Activated CD4-positive, CD25-positive, alpha-beta regulatory T cell (primary cell): ENCODE measurements at regions not wholly inside any gene's neighbourhood (a gene's known extent, or its start where the extent isn't known, plus 50 kb on each side); places are given as distances from the start of the nearest gene placed in this dataset.
A peak's percentile ranks its signal among the peaks of the same experiment; 100 is the strongest.

ENCODE experiments used
- DNase-seq, 4 experiments: peaks; one replicate each; lab custom pipeline; 2025; lab: John Stamatoyannopoulos, UW

DNA sequence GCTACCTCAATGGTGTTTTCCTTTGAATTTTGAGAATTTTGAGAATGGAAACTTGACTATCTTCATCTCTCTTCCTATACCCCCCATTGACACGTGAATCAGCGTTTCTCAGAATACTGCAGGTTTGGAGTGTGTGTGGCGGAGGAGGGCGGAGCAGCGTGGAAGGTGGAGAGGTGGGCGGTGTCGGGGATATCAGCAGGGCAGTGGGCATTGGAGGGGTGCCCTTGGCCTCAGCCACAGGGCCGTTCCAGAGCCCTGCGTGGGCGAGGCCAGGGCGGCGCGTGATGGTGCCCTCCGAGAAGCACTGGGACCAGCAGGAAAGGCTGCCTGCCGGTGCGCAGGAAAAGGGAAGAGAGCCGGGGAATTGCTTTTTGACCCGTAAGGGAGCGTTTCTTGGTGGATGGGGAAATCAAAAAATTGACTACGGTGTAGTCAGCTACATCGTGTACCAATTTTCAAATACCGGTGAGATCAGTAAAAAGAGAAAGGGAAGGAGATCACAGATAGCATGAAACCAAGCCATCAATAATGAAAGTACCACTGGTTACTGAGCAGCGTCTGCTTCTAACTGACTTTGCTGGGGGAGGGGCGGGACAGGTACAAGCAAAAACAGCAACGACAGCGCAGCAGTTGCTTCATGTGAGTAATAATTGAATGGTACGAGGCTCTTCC lies 82.7 kb upstream of the DUSP22 start:
- DNase-seq = peak; percentile 17 to 68 (median 44)

DNA sequence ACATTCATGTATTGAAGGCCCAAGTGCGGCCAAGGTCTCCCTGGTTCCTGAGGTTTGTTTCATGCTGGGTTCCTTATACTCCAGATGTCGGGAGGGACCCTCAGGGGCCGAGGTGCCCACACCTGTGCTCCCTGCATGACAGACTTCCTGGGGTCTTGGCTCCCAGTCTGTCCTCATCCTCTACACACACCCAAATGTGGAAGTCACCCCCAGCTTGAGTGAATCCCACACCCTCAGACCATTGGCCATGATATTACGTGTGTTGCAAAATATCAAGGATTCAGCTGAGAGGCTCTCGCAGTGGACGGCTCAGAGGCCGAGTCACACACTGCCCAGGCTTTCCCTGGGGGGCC lies 82.2 kb upstream of the DUSP22 start:
- no peak for DNase-seq

DNA sequence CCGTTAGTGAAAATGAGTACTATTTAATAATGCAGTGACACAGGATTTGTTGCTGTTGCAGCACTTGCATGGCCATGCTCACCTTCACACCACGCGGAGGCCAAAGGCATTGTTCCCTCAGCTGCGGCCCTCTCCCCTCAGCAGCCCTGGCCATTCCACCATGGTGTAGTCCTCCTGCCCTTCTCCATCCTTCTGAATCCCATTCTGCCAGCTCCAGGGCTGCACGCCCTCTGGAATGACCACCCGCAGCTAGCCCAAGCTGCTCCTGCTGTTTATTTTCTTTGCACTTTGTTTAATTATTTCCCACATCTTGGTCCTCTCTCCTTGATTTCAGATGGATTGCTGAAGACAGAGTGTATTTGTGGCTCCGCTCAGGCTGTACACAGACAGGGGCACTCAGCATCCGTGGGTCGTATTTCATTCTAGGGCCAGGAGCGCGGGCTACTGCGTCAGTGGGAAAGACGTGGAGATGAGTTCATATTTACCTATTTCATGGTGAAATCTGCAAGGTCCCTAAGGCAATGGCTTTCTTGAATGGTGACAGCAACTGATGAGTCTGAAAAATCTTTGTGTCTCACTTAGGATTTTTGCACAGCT lies 81.4 kb upstream of the DUSP22 start:
- DNase-seq = no peak

DNA sequence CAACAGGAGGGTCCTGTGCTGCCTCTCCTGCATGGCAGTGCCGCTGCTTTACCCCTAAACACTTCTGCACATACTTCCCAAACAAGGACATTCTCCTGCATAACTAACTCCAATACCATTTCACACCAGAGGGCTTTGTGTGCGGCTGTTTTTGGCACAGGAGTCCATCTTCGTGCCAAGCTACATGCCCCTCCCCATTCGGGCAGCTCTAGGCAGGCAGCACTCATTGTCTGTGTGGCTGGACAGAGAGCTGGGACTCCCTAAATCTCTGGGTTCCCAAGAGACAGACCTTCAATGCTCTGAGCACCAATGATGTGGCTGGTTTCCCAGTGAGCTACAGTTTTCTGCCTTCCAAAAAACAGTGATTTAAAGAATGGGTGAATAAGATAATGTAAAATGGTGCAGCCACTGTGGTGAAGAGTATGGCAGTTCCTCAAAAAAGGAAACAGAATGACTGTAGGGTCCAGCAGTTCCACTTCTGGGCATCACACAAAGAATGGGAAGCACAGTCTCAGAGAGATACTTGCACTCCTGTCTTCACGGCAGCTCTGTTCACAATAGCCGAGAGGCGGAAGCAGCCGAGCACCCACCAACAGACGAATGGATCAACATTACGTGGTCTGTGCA lies 80.3 kb upstream of the DUSP22 start:
- DNase-seq = no peak

DNA sequence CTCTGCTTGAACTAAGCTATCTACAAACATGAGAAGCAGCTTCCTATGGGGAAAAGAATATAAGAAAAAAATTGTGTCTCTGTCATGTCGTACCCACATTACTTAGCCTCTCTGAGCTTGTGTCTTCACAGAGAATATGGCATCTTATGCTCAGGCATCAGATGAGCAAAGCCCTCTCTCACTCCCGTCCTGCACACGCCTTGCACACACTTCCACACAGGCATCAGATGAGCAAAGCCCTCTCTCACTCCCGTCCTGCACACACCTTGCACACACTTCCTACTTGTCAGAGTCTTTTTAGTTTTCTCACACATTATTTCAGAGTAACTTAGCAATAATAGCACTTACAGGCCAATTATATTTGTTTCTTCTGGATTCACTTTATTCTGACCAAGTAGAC lies 79.0 kb upstream of the DUSP22 start:
- DNase-seq = no peak

DNA sequence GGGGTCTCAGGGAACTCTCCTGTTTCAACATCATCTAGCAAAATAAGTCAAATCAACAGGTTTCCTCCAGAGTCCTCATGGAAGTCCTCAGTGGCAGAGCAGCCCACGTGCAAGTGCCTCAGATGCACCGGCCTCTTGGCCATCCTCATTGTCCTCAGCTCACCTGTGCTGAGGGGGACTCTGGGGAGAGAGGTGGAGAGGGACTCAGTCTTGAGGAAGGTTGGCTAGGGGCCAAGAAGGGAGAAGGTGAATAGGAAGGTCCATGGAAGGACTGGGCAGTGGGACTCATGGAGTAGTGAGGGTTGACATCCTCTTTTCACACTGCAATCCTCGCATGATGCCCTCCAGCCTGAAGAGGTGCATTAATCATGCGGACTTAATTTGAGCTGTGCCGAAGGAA lies 77.9 kb upstream of the DUSP22 start:
- no peak for DNase-seq

DNA sequence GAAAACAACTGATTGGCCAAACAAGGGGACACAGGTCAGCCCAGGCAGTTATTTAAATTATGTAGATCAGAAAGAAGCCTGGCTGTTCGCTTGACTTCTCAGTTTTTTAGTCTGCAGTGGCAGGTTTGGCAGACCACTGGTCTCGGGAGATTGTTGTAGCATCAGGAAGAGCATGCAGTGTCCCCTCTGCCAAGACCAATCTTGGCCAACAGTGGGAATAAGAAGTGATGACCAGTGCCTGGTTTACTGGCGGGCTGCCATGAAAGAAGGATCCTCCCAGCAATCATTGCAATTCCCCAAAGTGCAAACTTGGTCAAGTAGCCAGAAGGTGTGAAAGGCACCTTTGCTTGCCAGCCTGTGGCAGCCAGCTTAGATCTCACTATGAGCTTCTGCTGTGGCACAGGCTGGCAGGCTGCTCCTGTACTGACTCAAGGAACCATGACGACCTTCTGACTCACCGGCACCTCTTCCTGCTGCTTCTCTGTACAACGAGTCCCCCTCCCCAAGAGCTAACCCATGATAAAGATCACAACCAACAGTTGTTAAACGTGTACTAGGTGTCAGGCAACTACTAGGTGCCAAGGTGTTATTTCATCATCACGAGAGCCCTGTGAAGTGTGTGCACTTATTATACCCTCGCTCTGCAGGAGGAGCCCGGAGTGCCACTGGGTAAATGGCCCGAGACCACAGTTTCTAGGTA lies 76.8 kb upstream of the DUSP22 start:
- DNase-seq = peak; percentile 17 to 44 (median 24)

- DNase-seq = no peak
These were observed 75.1 kb upstream of the DUSP22 start for GRCh38 chr6:217048-217659.

DNA sequence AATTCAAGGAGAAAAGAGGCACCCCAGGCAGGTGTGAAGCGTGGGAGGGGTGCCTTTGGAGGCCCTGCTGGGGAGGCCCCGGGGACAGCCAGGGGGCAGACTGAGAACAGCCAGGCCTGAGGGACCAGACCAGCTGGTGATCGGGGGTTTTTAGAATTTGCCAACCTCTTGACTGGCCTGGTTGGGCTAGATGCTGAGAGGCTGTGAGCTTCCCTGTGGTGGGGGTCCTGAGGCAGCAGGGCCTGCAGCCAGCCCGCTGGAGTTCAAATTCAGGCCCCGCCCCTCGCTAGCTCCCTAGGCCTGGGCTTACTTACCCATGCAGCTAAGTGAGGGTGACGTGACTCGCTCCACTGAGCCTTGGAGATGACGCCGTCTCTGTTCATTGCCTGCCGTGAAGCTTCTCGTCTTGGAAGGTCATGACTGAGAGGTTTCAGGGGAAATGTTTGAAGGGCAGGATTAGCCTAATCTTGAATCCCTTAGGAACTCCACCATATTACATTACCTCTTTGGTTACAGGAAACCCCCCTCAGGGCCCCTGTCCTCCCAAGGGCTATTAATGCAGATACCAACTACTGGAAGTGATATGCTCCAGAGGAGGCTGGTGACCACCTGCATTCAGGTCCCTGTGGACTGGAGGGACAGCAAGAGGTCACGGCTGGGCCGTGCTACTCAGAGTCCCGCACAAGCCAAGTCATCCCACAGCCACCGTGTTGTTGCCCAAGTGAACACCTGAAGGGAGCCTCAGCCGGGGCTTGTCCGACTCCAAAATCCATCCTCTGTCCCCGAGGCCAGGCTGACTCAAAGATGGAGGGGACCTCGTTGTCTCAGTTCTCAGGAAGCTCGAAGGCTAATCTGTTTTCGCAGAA lies 73.9 kb upstream of the DUSP22 start:
- DNase-seq = no peak

DNA sequence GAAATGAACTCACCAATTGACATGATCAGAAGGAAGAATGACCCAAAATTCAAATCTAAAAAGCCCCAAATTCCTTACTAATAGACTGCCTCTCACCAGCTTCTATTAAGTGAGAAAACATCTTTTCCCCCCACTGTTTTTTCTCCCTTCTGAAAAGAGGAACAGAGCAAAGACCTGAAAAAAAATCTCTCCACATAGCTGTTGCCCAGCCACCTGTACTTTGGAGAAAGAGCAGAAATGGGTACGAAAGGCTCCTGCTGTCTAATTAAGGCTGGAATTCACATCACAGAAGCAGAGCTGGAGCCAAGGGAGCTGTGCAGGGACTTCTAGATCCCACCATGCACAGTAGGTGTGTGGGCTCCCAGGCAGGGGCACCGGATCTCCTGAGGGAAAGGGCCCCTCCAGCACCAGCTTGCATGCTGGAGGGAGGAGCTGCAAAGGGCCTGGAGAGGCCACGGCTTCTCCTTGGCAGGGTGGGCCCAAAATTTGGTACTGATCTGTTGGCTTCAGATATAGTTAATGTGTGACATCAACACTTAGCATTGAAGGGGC lies 73.2 kb upstream of the DUSP22 start:
- no peak for DNase-seq

DNA sequence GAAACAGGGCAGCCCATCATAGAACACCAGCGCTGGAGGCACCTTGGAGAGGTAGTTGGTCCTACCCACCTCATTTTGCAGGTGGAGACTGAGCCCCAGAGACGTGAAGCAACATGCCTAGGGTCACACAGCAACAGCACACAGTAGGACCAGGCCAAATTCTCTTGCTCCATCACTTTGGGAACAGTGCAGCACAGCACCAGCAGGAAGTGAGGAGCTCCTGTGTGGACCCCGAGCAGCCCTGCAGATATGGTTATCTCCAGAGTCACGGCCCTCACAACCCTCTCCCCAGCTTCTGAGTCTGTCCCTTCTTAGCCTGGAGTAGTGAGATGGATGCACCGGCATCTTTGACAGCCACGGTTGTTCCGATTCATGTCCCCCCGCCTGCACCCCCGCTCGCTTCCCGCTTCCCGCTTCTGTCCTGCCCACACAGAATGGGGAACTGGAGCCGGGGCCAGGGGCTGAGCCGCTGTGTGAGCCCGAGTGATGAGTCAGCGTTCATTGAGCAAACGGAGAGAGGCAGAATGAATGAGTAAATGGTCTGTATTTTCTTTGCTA lies 72.6 kb upstream of the DUSP22 start:
- no peak for DNase-seq

DNA sequence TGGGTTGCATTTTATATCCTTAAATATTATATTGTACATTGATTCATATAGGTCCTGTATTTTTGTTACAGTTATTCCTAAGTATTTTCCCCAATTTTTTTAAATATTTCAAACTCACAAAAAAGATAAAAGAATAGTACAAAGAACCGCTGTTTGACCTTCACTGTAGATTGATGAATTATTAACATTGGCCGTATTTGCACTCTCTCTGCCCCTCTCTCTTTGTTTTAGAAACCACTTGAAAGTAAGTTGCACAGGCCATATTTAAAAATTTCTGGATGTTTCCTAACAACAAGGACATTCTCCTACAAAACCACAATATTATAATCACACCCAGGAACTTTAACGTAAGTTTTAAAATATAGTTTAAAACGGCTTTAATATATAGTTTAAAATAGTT lies 72.0 kb upstream of the DUSP22 start:
- no peak for DNase-seq

DNA sequence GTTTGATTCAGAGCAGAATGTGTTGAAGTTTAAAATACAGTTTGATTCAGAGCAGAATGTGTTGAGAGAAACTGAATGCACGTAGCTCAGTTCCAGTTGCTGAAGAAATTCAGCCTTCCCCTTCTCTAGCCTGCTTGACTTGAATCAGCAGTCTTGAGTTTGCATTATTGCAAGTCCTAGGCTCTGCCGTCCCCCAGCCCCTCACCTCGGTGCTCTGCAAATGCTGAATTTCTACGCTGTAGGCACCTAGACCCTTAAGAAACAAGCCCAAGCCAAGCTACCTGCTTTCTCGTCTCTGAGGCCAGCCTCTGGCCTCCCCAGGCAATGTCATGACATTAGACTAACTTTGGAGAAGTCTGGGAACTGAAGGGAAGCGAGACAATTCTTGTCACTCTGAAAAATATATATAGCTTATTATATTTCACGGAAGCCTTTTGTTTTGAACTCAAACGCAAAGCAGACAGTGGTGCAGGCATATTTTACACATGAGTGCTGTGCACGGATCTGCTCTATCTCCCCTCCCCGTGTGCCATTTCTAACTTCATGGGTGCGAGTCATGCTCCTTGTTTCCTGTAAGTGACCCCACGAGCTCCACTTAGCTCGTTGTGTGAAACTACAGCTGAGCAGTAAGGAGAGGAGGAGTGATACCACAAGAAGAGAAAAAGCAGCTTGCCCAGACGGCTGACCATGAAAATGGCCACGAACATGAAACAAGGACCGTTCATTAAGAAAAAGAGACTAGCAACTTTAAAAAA lies 71.4 kb upstream of the DUSP22 start:
- DNase-seq = no peak

DNA sequence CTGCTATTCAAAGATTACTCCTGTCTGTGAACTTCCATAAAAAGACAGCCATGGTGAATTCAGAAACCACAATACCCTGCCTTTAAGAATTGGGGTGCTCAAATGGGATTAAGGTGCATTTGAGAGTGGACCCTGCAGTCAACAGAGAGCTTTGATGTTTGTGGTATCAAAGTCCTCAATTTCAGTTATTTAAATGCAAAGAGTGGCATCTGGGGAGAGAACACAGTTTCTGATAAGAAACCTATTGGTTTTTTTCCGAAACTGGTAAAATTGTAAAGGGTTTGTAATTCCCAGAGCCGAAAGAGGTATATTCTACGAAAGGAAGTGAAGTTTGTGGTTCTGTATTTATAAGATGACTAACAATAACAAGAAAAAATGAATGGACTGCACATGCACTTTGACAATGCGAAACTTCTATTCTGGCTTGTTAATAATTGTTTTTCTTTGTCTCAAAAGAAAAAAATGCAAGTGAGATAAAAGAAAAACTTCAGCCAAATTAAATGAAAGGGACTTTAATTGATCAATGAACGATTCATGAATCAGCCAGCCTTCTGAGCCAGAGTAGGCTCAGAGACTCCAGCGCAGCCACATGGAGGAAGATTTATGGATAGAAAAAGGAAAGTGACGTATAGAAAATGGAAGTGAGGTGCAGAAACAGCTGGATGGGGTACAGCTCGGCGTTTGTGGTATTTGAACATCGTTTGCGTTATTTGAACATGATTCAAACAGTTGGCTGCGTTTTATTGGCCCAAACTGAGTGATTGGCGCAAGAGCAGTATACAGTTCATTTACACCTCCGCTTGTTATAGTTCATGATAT lies 70.5 kb upstream of the DUSP22 start:
- no peak for DNase-seq

GRCh38 chr6:222468-222867 lies 69.8 kb upstream of the DUSP22 start:
- DNase-seq = no peak

GRCh38 chr6:223136-223535 lies 69.2 kb upstream of the DUSP22 start:
- no peak for DNase-seq

- DNase-seq = no peak
These were observed 68.5 kb upstream of the DUSP22 start for GRCh38 chr6:223763-224162.

DNA sequence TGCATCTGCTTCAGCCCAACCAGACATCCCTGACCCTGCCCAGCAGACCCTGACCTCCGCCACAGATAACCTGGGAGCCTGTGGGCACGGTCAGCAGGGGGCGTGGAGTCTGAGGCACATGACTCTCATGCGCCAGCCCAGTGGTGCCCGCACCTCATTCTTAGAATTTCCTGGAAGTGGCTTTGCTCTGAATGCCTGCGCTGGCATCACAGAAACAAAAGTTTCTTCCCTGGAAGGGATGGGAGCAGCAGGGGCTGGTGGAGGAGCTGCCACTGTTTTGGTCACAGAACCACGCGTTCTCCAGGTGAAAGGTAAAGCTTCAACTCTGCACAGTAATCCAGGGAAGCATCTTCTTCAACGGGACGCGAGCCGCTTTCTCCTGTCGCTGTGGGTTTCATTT lies 67.9 kb upstream of the DUSP22 start:
- DNase-seq = no peak

GRCh38 chr6:225121-225721 lies 67.1 kb upstream of the DUSP22 start:
- DNase-seq = peak in 3 of 4 experiments; percentile 20 to 42 (median 36)
